Lower leg skin (tissue), 3 donors: ENCODE measurements at regions not wholly inside any gene's neighbourhood (a gene's known extent, or its start where the extent isn't known, plus 50 kb on each side); places are given as distances from the start of the nearest gene placed in this dataset.

ENCODE experiments used
- POLR2A ChIP-seq, 2 donors: fragments of 450-650 bp; IDR thresholded peaks; one replicate each; pipeline ENCODE4 v1.6.1; 2016 to 2017; ENCODE audit warnings: antibody characterized with exemption in 2 of 2, mild to moderate bottlenecking in 1 of 2, moderate library complexity in 1 of 2
- TF ChIP-seq, protein P1 (sequence below), 3 donors: fragments of 450-650 bp; IDR thresholded peaks; one replicate each; pipeline ENCODE4 v1.5.1; 2016; ENCODE audit warnings: antibody characterized with exemption in 3 of 3, mild to moderate bottlenecking in 3 of 3, moderate library complexity in 2 of 3

DNA sequence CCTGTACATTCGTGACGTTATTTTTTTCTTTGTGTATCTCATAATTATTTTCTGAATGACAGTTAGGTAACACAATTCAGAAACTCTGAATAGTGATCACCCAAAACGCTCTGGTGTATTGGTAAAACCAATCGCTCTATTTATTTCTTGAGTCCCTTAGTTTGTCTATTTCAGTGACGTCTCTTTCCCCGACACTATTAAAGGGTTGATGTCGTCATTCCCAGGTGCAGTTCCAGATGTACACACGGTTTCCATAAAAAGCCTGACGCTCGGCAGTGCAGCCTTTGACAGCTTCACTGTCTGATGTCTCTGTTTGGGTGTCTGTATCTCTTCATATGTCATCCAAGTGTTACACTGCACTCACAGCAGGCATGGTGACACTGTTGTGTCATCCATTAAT is 701.4 kb downstream of the TMEM121 start:
- TF ChIP-seq, protein P1, sequence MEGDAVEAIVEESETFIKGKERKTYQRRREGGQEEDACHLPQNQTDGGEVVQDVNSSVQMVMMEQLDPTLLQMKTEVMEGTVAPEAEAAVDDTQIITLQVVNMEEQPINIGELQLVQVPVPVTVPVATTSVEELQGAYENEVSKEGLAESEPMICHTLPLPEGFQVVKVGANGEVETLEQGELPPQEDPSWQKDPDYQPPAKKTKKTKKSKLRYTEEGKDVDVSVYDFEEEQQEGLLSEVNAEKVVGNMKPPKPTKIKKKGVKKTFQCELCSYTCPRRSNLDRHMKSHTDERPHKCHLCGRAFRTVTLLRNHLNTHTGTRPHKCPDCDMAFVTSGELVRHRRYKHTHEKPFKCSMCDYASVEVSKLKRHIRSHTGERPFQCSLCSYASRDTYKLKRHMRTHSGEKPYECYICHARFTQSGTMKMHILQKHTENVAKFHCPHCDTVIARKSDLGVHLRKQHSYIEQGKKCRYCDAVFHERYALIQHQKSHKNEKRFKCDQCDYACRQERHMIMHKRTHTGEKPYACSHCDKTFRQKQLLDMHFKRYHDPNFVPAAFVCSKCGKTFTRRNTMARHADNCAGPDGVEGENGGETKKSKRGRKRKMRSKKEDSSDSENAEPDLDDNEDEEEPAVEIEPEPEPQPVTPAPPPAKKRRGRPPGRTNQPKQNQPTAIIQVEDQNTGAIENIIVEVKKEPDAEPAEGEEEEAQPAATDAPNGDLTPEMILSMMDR (IDR thresholded peaks at IDR 0.05) = no peak
- no peak for TF ChIP-seq POLR2A (IDR thresholded peaks at IDR 0.05)
